ENCODE measurements at regions not wholly inside any gene's neighbourhood (a gene's known extent, or its start where the extent isn't known, plus 50 kb on each side); places are given as distances from the start of the nearest gene placed in this dataset.

- no peak for TF ChIP-seq CTCF (IDR thresholded peaks at IDR 0.05; ENCODE audit: poor library complexity, severe bottlenecking)
- TF ChIP-seq EZH2 (IDR thresholded peaks at IDR 0.05; ENCODE audit: borderline replicate concordance, insufficient read depth, low read length, poor library complexity, severe bottlenecking): no peak
- TF ChIP-seq EP300 (conservative IDR thresholded peaks at IDR 0.05; ENCODE audit: poor library complexity, severe bottlenecking): no peak
- no peak for TF ChIP-seq REST (IDR thresholded peaks at IDR 0.05; ENCODE audit: borderline replicate concordance)
Measured at GRCh38 chr1:29960156-29960755, 723.9 kb downstream of the PTPRU start.

Data from neural cell (in vitro differentiated cells).